HUES64 (cell line): ENCODE measurements at regions not wholly inside any gene's neighbourhood (a gene's known extent, or its start where the extent isn't known, plus 50 kb on each side); places are given as distances from the start of the nearest gene placed in this dataset.

ENCODE experiments used
- H3K27ac ChIP-seq: 2 replicates; pipeline ENCODE4 v1.7.0; 2013; ENCODE audit warnings: low read depth, low read length, inconsistent platforms
- H3K27me3 ChIP-seq: 2 replicates; pipeline ENCODE4 v1.6.1; 2013; ENCODE audit warnings: mild to moderate bottlenecking, low read length; ENCODE audit not compliant: insufficient read depth
- H3K36me3 ChIP-seq: 2 replicates; pipeline ENCODE4 v1.6.1; 2013; ENCODE audit warnings: mild to moderate bottlenecking, low read length; ENCODE audit not compliant: insufficient read depth
- H3K4me1 ChIP-seq: 2 replicates; pipeline ENCODE4 v1.6.1; 2013; ENCODE audit warnings: mild to moderate bottlenecking, low read length, moderate library complexity; ENCODE audit not compliant: insufficient read depth
- H3K4me3 ChIP-seq: 2 replicates; pipeline ENCODE4 v1.5.1; 2013; ENCODE audit warnings: mild to moderate bottlenecking, low read length, moderate library complexity
- H3K9ac ChIP-seq: 2 replicates; pipeline ENCODE4 v1.6.1; 2013; ENCODE audit warnings: mild to moderate bottlenecking, low read depth, low read length
- H3K9me3 ChIP-seq: 2 replicates; pipeline ENCODE4 v1.6.1; 2013; ENCODE audit warnings: low read depth, low read length; ENCODE audit not compliant: insufficient read depth
- WGBS: fragments of 150-250, 120-280 bp; methylation state at CpG from one replicate; pipeline ENCODE4 v1.1.7; 2013; ENCODE audit warnings: missing lambda C conversion rate; 5-methylcytosine and 5-hydroxymethylcytosine counted together

- H3K9ac ChIP-seq: no peak overlapping the region
- no peak overlapping the region for H3K4me3 ChIP-seq
- H3K27ac ChIP-seq: no peak overlapping the region
- no peaks in the 10 kb centered on the region for H3K9me3 ChIP-seq
- H3K27me3 ChIP-seq: no peaks in the 10 kb centered on the region
- whole genome bisulfite sequencing: 94% methylated on average over 8 of the region's 8 CpGs
- no peaks in the 10 kb centered on the region for H3K36me3 ChIP-seq
- H3K4me1 ChIP-seq: peaks cover 9% of the 10 kb centered on the region; the same call in 1 of the 2 replicates
Observed at GRCh38 chr13:26471807-26472206, 85.7 kb upstream of the WASF3 start.

- no peaks in the 10 kb centered on the region for H3K27me3 ChIP-seq
- H3K9me3 ChIP-seq: no peaks in the 10 kb centered on the region
- no peak overlapping the region for H3K9ac ChIP-seq
- H3K27ac ChIP-seq: no peak overlapping the region
- H3K4me3 ChIP-seq: no peak overlapping the region
- WGBS: 91% methylated on average over 5 of the region's 5 CpGs
- H3K4me1 ChIP-seq: peaks cover 18% of the 10 kb centered on the region
- no peaks in the 10 kb centered on the region for H3K36me3 ChIP-seq
Observed at GRCh38 chr13:26473571-26474230, 83.8 kb upstream of the WASF3 start.

DNA sequence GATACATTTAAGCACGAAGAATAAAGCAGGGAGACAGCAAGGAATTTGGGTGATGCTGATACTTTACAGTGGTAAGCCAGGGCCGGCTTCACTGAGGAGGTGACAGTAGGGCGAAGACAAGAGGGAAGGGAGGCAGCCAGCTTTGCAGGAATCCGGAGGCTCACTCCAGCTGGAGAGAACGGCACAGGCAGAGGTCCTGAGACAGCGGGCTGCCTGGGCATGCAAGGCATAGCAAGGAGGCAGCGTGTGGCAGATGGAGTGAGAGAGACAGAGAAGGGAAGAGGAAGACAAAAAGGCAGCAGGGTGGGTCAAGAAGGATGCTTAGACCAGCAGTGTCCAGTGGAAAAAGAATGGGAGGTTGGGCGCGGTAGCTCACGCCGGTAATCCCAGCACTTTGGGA is 83.2 kb upstream of the WASF3 start:
- Histone ChIP-seq H3K9me3 (no peaks in the 10 kb centered on the region), H3K27ac (no peak overlapping the region), H3K27me3 (no peaks in the 10 kb centered on the region), H3K9ac (no peak overlapping the region), H3K4me1 (peaks cover 18% of the 10 kb centered on the region), H3K4me3 (no peak overlapping the region), H3K36me3 (no peaks in the 10 kb centered on the region)
- WGBS: 87% methylated on average over 11 of the region's 11 CpGs

- peak overlapping the region; percentile 57 for H3K4me3 ChIP-seq
- no peaks in the 10 kb centered on the region for H3K27me3 ChIP-seq
- peaks cover 18% of the 10 kb centered on the region for H3K4me1 ChIP-seq
- WGBS: 7% methylated on average over 14 of the region's 15 CpGs
- peak overlapping the region; percentile 37 for H3K9ac ChIP-seq
- H3K27ac ChIP-seq: peak overlapping the region; percentile 93; the same call in 1 of the 2 replicates
- H3K9me3 ChIP-seq: no peaks in the 10 kb centered on the region
- H3K36me3 ChIP-seq: no peaks in the 10 kb centered on the region
Observed at GRCh38 chr13:26475176-26476110, 82.0 kb upstream of the WASF3 start.

- H3K36me3 ChIP-seq: no peaks in the 10 kb centered on the region
- peaks cover 18% of the 10 kb centered on the region for H3K4me1 ChIP-seq
- peak overlapping the region; percentile 37; the same call in 1 of the 2 replicates for H3K9ac ChIP-seq
- no peaks in the 10 kb centered on the region for H3K9me3 ChIP-seq
- no peaks in the 10 kb centered on the region for H3K27me3 ChIP-seq
- WGBS: 2% methylated on average over 20 of the region's 20 CpGs
- H3K27ac ChIP-seq: peak overlapping the region; percentile 93
- peak overlapping the region; percentile 57 for H3K4me3 ChIP-seq
Observed at GRCh38 chr13:26476111-26476781, 81.2 kb upstream of the WASF3 start.

DNA sequence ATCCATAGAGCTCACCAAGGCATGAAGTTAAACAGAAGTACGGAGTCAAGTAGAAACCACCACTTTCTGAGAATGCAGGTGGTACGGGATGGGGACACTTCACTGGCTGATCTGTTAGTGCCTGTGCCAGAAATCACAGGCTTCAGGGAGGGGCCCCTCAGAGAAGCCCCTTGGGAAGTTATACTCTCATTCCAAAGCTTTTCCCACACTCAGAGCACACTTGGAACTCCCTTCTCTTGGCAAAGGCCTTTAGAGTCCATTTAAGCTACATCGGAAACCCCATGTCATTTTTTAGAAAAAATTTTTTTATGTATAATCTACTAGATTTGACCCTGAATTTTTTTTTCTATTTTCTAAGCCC is 80.7 kb upstream of the WASF3 start:
- H3K4me3 ChIP-seq: peak overlapping the region; percentile 57

DNA sequence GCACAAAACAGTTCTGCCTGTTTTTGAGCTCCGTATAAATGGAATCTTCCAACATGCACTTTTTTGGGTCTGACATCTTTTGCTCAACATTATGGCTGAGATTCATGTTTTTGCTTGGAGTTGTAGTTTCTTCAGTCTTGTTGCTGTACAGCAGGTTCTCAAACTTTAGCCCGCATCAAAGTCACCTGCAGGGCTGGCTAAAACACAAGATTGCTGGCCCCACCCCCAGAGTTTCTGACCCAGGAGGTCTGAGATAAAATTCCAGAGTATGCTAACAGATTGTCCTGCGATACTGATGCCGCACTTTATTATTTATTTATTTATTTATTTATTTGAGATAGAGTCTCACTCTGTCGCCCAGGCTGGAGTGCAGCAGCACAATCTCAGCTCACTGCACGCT is 79.8 kb upstream of the WASF3 start:
- H3K9ac ChIP-seq: no peak overlapping the region
- no peak overlapping the region for H3K27ac ChIP-seq
- H3K4me1 ChIP-seq: peaks cover 18% of the 10 kb centered on the region
- no peak overlapping the region for H3K4me3 ChIP-seq
- 94% methylated on average over 4 of the region's 6 CpGs for WGBS
- H3K27me3 ChIP-seq: no peaks in the 10 kb centered on the region
- H3K9me3 ChIP-seq: no peaks in the 10 kb centered on the region
- H3K36me3 ChIP-seq: no peaks in the 10 kb centered on the region

More for the DNA sequence above, 80.7 kb upstream of the WASF3 start:
- peak overlapping the region; percentile 37; the same call in 1 of the 2 replicates for H3K9ac ChIP-seq
- peak overlapping the region; percentile 93; the same call in 1 of the 2 replicates for H3K27ac ChIP-seq
- WGBS: 51% methylated on average over 2 of the region's 3 CpGs
- peaks cover 18% of the 10 kb centered on the region for H3K4me1 ChIP-seq
- no peaks in the 10 kb centered on the region for H3K9me3 ChIP-seq
- H3K36me3 ChIP-seq: no peaks in the 10 kb centered on the region
- no peaks in the 10 kb centered on the region for H3K27me3 ChIP-seq

DNA sequence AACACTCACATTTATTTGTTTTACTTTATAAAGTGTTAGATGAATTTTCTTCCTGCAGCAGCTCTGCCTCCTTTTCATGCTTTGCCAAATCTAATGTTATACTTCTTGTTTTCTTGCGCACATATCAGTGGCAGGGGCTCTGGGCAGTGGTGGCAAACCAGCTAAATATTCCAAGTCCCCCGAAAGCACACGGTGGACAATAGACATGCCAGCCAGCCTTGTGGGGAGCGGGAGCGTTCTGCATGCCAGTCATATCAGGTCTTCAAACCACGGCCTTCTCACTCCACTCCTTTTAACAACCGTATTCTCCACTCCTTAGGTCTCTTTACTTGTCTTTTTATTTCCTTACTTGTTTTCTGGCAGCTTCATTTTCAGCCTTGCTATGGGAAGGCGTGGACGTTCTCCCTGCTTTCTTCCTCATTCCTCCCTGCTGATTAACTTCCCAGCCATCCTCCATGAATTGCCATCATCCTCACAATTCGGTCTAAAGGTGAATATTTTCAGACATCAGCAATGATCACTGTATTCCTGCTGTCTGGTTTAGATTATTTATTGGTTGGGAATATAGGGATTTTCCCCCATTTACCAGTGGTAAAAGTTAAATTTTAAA is 77.1 kb upstream of the WASF3 start:
- no peak overlapping the region for H3K9ac ChIP-seq
- no peak overlapping the region for H3K4me3 ChIP-seq
- 79% methylated on average over 10 of the region's 10 CpGs for WGBS

DNA sequence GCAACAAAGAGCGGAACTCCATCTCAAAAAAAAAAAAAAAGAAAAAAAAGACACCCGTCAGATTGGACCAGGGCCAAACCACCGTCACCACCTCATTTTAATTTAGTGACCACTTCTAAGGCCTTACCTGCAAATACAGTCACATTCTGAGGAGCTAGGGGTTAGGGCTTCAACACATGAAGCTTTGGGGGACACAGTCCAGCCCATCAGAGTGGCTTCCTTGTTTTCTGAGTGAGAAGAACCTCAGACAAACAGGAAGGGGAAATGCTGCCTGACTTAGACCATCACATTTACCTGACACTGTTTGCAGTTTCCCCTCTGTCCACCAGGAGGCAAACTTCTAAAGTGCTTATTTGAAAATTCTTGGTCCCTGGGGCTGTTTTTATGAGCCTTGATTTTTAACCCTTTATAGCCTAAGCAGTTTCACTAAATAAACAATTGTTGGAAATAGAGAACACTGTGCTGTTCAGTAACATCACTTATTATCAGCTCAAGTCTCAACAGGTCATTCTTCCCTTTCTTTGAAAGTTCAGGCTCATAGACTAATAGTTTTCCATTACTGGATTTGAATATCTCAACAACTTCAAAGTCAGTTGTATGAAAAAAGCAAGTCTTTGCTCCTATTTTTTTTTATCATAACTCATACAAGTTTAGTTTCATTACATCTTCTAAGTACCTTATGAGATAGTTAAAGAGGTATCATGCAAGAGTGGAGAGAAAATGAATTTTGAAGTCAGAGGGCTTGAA is 74.9 kb upstream of the WASF3 start:
- Histone ChIP-seq H3K4me3 (no peak overlapping the region), H3K9ac (no peak overlapping the region), H3K4me1 (peaks cover under 1% of the 10 kb centered on the region; the same call in 1 of the 2 replicates), H3K9me3 (no peaks in the 10 kb centered on the region), H3K27ac (no peak overlapping the region), H3K36me3 (no peaks in the 10 kb centered on the region), H3K27me3 (no peaks in the 10 kb centered on the region)
- WGBS: 96% methylated on average over 3 of the region's 3 CpGs

More for the DNA sequence above, 77.1 kb upstream of the WASF3 start:
- H3K9me3 ChIP-seq: no peaks in the 10 kb centered on the region
- no peaks in the 10 kb centered on the region for H3K36me3 ChIP-seq
- H3K4me1 ChIP-seq: peaks cover 14% of the 10 kb centered on the region
- no peaks in the 10 kb centered on the region for H3K27me3 ChIP-seq
- H3K27ac ChIP-seq: no peak overlapping the region

DNA sequence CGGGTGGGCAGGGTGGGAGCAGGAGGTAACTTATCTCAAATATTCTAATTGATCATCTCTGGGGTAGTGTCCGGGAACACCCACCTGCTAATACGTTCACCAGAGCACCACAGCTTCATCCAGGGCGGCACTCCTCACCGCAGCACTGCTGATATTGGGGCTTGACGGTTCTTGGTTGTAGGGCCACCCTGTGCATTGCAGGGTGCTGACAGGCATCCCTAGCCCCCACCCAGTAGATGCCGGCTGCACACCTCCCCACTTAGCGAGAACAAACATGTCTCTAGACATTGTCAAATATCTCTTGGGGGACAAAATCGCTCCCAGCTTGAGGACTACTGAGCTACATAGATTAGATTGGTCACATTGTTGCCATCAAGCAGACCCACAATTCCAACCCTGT is 73.9 kb upstream of the WASF3 start:
- Histone ChIP-seq H3K9me3 (no peaks in the 10 kb centered on the region), H3K27me3 (no peaks in the 10 kb centered on the region), H3K9ac (no peak overlapping the region), H3K27ac (no peak overlapping the region), H3K4me3 (no peak overlapping the region), H3K4me1 (no peaks in the 10 kb centered on the region), H3K36me3 (no peaks in the 10 kb centered on the region)
- WGBS: 94% methylated on average over 9 of the region's 9 CpGs
